ENCODE measurements at regions not wholly inside any gene's neighbourhood (a gene's known extent, or its start where the extent isn't known, plus 50 kb on each side); places are given as distances from the start of the nearest gene placed in this dataset.
"Not testable (repeated sequence)": the region's sequence is repeated elsewhere in the genome, so short reads cannot be mapped to it uniquely, and the experiment has no call there.

GRCh38 chr10:9452056-9452455 is 1397.6 kb downstream of the GATA3 start:
- no peak overlapping the region for H3K4ac ChIP-seq (ENCODE audit: low read depth, low read length)
- no peaks in the 10 kb centered on the region for H3K36me3 ChIP-seq (ENCODE audit: control insufficient read depth, insufficient read depth, low read length)
- no peaks in the 10 kb centered on the region for H3K79me2 ChIP-seq (ENCODE audit: control insufficient read depth, insufficient read depth, low read length)
- H3K79me1 ChIP-seq (ENCODE audit: low read length), result no peaks in the 10 kb centered on the region
- no peak overlapping the region for H2AK5ac ChIP-seq (ENCODE audit: low read length)
- no peak overlapping the region for H3K56ac ChIP-seq (ENCODE audit: low read length)
- H4K5ac ChIP-seq (ENCODE audit: low read length), result no peak overlapping the region
- no CpG with 5 or more reads among the region's 1 CpG for WGBS (ENCODE audit: extremely low coverage, insufficient coverage, low lambda C conversion rate)
- no peak overlapping the region for H3K27ac ChIP-seq (ENCODE audit: low read depth, low read length)
- no peak overlapping the region for H3K9ac ChIP-seq (ENCODE audit: low read length)
- H3K18ac ChIP-seq (ENCODE audit: low read length), result no peak overlapping the region
- no peak for DNase-seq
- no peak overlapping the region for H2BK5ac ChIP-seq (ENCODE audit: low read length)
- H3K4me1 ChIP-seq (ENCODE audit: control insufficient read depth, low read depth, low read length), result no peaks in the 10 kb centered on the region
- H3K4me3 ChIP-seq (ENCODE audit: low read length), result no peak overlapping the region
- H3K4me2 ChIP-seq (ENCODE audit: low read length), result no peak overlapping the region
- no peak overlapping the region for H4K8ac ChIP-seq (ENCODE audit: low read depth, low read length)
- no peak overlapping the region for H2BK120ac ChIP-seq (ENCODE audit: low read depth, low read length)
- no peak overlapping the region for H3K23ac ChIP-seq (ENCODE audit: low read length)
- H2BK15ac ChIP-seq (replicated peaks; ENCODE audit: low read depth), result no peak overlapping the region
- no peaks in the 10 kb centered on the region for H3K27me3 ChIP-seq (ENCODE audit: insufficient read depth, low read length, poor library complexity)

- H4K8ac ChIP-seq (ENCODE audit: low read depth, low read length); H2BK5ac ChIP-seq (ENCODE audit: low read length); H3K79me2 ChIP-seq (ENCODE audit: control insufficient read depth, insufficient read depth, low read length); H3K79me1 ChIP-seq (ENCODE audit: low read length); H2BK120ac ChIP-seq (ENCODE audit: low read depth, low read length); H2BK15ac ChIP-seq (replicated peaks; ENCODE audit: low read depth); H3K18ac ChIP-seq (ENCODE audit: low read length); H2AK5ac ChIP-seq (ENCODE audit: low read length); H4K5ac ChIP-seq (ENCODE audit: low read length); H3K4ac ChIP-seq (ENCODE audit: low read depth, low read length); H3K23ac ChIP-seq (ENCODE audit: low read length); H3K4me1 ChIP-seq (ENCODE audit: control insufficient read depth, low read depth, low read length); H3K36me3 ChIP-seq (ENCODE audit: control insufficient read depth, insufficient read depth, low read length); H3K4me2 ChIP-seq (ENCODE audit: low read length); H3K27me3 ChIP-seq (ENCODE audit: insufficient read depth, low read length, poor library complexity); H3K27ac ChIP-seq (ENCODE audit: low read depth, low read length); H3K4me3 ChIP-seq (ENCODE audit: low read length); H3K56ac ChIP-seq (ENCODE audit: low read length); H3K9ac ChIP-seq (ENCODE audit: low read length): not testable (repeated sequence)
- peak; percentile 16 for DNase-seq
- WGBS (ENCODE audit: extremely low coverage, insufficient coverage, low lambda C conversion rate), result no CpG with 5 or more reads among the region's 3 CpGs
Measured at GRCh38 chr10:9453871-9454270, 1399.4 kb downstream of the GATA3 start.

- Histone ChIP-seq H3K79me1 (ENCODE audit: low read length) (no peaks in the 10 kb centered on the region), H3K4me3 (ENCODE audit: low read length) (no peak overlapping the region), H2BK120ac (ENCODE audit: low read depth, low read length) (no peak overlapping the region), H2BK5ac (ENCODE audit: low read length) (no peak overlapping the region), H3K23ac (ENCODE audit: low read length) (no peak overlapping the region), H3K9ac (ENCODE audit: low read length) (no peak overlapping the region), H2AK5ac (ENCODE audit: low read length) (no peak overlapping the region), H3K36me3 (ENCODE audit: control insufficient read depth, insufficient read depth, low read length) (no peaks in the 10 kb centered on the region), H3K27me3 (ENCODE audit: insufficient read depth, low read length, poor library complexity) (no peaks in the 10 kb centered on the region), H3K4ac (ENCODE audit: low read depth, low read length) (no peak overlapping the region), H2BK15ac (replicated peaks; ENCODE audit: low read depth) (no peak overlapping the region), H3K18ac (ENCODE audit: low read length) (no peak overlapping the region), H3K27ac (ENCODE audit: low read depth, low read length) (no peak overlapping the region), H4K5ac (ENCODE audit: low read length) (no peak overlapping the region), H3K79me2 (ENCODE audit: control insufficient read depth, insufficient read depth, low read length) (no peaks in the 10 kb centered on the region), H3K56ac (ENCODE audit: low read length) (no peak overlapping the region), H3K4me2 (ENCODE audit: low read length) (no peak overlapping the region), H4K8ac (ENCODE audit: low read depth, low read length) (no peak overlapping the region), H3K4me1 (ENCODE audit: control insufficient read depth, low read depth, low read length) (no peaks in the 10 kb centered on the region)
- no peak for DNase-seq
- WGBS (ENCODE audit: extremely low coverage, insufficient coverage, low lambda C conversion rate), result no CpG with 5 or more reads among the region's 2 CpGs
Measured at GRCh38 chr10:9469663-9470205, 1415.2 kb downstream of the GATA3 start.

- Histone ChIP-seq H2BK15ac (replicated peaks; ENCODE audit: low read depth) (no peak overlapping the region), H3K4me2 (ENCODE audit: low read length) (no peak overlapping the region), H3K27me3 (ENCODE audit: insufficient read depth, low read length, poor library complexity) (no peaks in the 10 kb centered on the region), H3K36me3 (ENCODE audit: control insufficient read depth, insufficient read depth, low read length) (no peaks in the 10 kb centered on the region), H3K79me2 (ENCODE audit: control insufficient read depth, insufficient read depth, low read length) (no peaks in the 10 kb centered on the region), H4K8ac (ENCODE audit: low read depth, low read length) (no peak overlapping the region), H2BK5ac (ENCODE audit: low read length) (no peak overlapping the region), H2BK120ac (ENCODE audit: low read depth, low read length) (no peak overlapping the region), H3K18ac (ENCODE audit: low read length) (no peak overlapping the region), H3K4me1 (ENCODE audit: control insufficient read depth, low read depth, low read length) (no peaks in the 10 kb centered on the region), H4K5ac (ENCODE audit: low read length) (no peak overlapping the region), H3K79me1 (ENCODE audit: low read length) (no peaks in the 10 kb centered on the region), H2AK5ac (ENCODE audit: low read length) (no peak overlapping the region), H3K27ac (ENCODE audit: low read depth, low read length) (no peak overlapping the region), H3K56ac (ENCODE audit: low read length) (no peak overlapping the region), H3K4me3 (ENCODE audit: low read length) (no peak overlapping the region), H3K23ac (ENCODE audit: low read length) (no peak overlapping the region), H3K9ac (ENCODE audit: low read length) (no peak overlapping the region), H3K4ac (ENCODE audit: low read depth, low read length) (no peak overlapping the region)
- no CpG with 5 or more reads among the region's 1 CpG for WGBS (ENCODE audit: extremely low coverage, insufficient coverage, low lambda C conversion rate)
- DNase-seq, result no peak
Measured at GRCh38 chr10:9470581-9470980, 1416.1 kb downstream of the GATA3 start.

GRCh38 chr10:9501944-9502343 is 1447.5 kb downstream of the GATA3 start:
- H3K4me1 ChIP-seq (ENCODE audit: control insufficient read depth, low read depth, low read length), result no peaks in the 10 kb centered on the region
- DNase-seq, result no peak
- no peak overlapping the region for H3K9ac ChIP-seq (ENCODE audit: low read length)
- H2BK120ac ChIP-seq (ENCODE audit: low read depth, low read length), result no peak overlapping the region
- WGBS (ENCODE audit: extremely low coverage, insufficient coverage, low lambda C conversion rate), result no CpG with 5 or more reads among the region's 3 CpGs
- no peak overlapping the region for H4K8ac ChIP-seq (ENCODE audit: low read depth, low read length)
- no peak overlapping the region for H3K23ac ChIP-seq (ENCODE audit: low read length)
- no peaks in the 10 kb centered on the region for H3K36me3 ChIP-seq (ENCODE audit: control insufficient read depth, insufficient read depth, low read length)
- H3K18ac ChIP-seq (ENCODE audit: low read length), result no peak overlapping the region
- H3K79me1 ChIP-seq (ENCODE audit: low read length), result no peaks in the 10 kb centered on the region
- no peak overlapping the region for H2AK5ac ChIP-seq (ENCODE audit: low read length)
- no peak overlapping the region for H3K56ac ChIP-seq (ENCODE audit: low read length)
- no peak overlapping the region for H2BK5ac ChIP-seq (ENCODE audit: low read length)
- H2BK15ac ChIP-seq (replicated peaks; ENCODE audit: low read depth), result no peak overlapping the region
- no peaks in the 10 kb centered on the region for H3K79me2 ChIP-seq (ENCODE audit: control insufficient read depth, insufficient read depth, low read length)
- no peaks in the 10 kb centered on the region for H3K27me3 ChIP-seq (ENCODE audit: insufficient read depth, low read length, poor library complexity)
- H3K4ac ChIP-seq (ENCODE audit: low read depth, low read length), result no peak overlapping the region
- no peak overlapping the region for H4K5ac ChIP-seq (ENCODE audit: low read length)
- no peak overlapping the region for H3K27ac ChIP-seq (ENCODE audit: low read depth, low read length)
- H3K4me3 ChIP-seq (ENCODE audit: low read length), result no peak overlapping the region
- no peak overlapping the region for H3K4me2 ChIP-seq (ENCODE audit: low read length)

GRCh38 chr10:9504227-9504626 is 1449.7 kb downstream of the GATA3 start:
- Histone ChIP-seq H3K4me3 (ENCODE audit: low read length) (no peak overlapping the region), H3K79me1 (ENCODE audit: low read length) (no peaks in the 10 kb centered on the region), H3K23ac (ENCODE audit: low read length) (no peak overlapping the region), H4K8ac (ENCODE audit: low read depth, low read length) (no peak overlapping the region), H3K4me1 (ENCODE audit: control insufficient read depth, low read depth, low read length) (no peaks in the 10 kb centered on the region), H3K4me2 (ENCODE audit: low read length) (no peak overlapping the region), H2AK5ac (ENCODE audit: low read length) (no peak overlapping the region), H2BK15ac (replicated peaks; ENCODE audit: low read depth) (no peak overlapping the region), H3K79me2 (ENCODE audit: control insufficient read depth, insufficient read depth, low read length) (no peaks in the 10 kb centered on the region), H3K18ac (ENCODE audit: low read length) (no peak overlapping the region), H3K9ac (ENCODE audit: low read length) (no peak overlapping the region), H3K27me3 (ENCODE audit: insufficient read depth, low read length, poor library complexity) (no peaks in the 10 kb centered on the region), H2BK5ac (ENCODE audit: low read length) (no peak overlapping the region), H3K4ac (ENCODE audit: low read depth, low read length) (no peak overlapping the region), H2BK120ac (ENCODE audit: low read depth, low read length) (no peak overlapping the region), H3K27ac (ENCODE audit: low read depth, low read length) (no peak overlapping the region), H4K5ac (ENCODE audit: low read length) (no peak overlapping the region), H3K36me3 (ENCODE audit: control insufficient read depth, insufficient read depth, low read length) (no peaks in the 10 kb centered on the region), H3K56ac (ENCODE audit: low read length) (no peak overlapping the region)
- no peak for DNase-seq
- no CpG with 5 or more reads among the region's 2 CpGs for WGBS (ENCODE audit: extremely low coverage, insufficient coverage, low lambda C conversion rate)

Data from mesendoderm (in vitro differentiated cells).